ENCODE measurements at regions not wholly inside any gene's neighbourhood (a gene's known extent, or its start where the extent isn't known, plus 50 kb on each side); places are given as distances from the start of the nearest gene placed in this dataset.

DNA sequence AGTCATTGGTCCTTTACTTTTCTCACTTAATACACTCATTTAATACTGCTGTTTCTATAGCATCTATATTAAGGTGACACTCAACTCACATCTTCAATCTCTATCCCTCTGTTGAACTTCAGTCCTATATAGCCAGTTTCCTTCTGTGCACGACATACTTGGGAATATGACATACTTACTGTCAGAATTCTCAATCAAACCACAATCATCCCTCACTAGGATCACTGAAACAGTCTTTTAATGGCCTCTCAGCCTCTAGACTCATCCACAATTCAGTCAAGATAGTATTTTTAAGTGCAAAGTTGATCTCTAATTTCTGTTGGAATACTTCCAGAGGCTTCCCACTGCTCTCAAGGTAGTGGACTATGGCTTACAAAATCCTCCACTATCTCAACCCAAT, 251.0 kb upstream of the MEF2C start:
- TF ChIP-seq POLR2AphosphoS5 (IDR thresholded peaks at IDR 0.05) (no peak), POLR2A (IDR thresholded peaks at IDR 0.05; ENCODE audit: low read depth) (no peak), EP300 (IDR thresholded peaks at IDR 0.05) (no peak)
- TF ChIP-seq, protein P1, sequence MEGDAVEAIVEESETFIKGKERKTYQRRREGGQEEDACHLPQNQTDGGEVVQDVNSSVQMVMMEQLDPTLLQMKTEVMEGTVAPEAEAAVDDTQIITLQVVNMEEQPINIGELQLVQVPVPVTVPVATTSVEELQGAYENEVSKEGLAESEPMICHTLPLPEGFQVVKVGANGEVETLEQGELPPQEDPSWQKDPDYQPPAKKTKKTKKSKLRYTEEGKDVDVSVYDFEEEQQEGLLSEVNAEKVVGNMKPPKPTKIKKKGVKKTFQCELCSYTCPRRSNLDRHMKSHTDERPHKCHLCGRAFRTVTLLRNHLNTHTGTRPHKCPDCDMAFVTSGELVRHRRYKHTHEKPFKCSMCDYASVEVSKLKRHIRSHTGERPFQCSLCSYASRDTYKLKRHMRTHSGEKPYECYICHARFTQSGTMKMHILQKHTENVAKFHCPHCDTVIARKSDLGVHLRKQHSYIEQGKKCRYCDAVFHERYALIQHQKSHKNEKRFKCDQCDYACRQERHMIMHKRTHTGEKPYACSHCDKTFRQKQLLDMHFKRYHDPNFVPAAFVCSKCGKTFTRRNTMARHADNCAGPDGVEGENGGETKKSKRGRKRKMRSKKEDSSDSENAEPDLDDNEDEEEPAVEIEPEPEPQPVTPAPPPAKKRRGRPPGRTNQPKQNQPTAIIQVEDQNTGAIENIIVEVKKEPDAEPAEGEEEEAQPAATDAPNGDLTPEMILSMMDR (IDR thresholded peaks at IDR 0.05): no peak

Measured in esophagus muscularis mucosa (tissue), 4 donors.